TTC549 (cell line): ENCODE measurements at regions not wholly inside any gene's neighbourhood (a gene's known extent, or its start where the extent isn't known, plus 50 kb on each side); places are given as distances from the start of the nearest gene placed in this dataset.

ENCODE experiments used
- FAIRE-seq: peaks from 2 replicates; lab custom pipeline; 2012; peaks lifted over from hg19 to GRCh38; lab: Jason Lieb, UNC

GRCh38 chr6:139591075-139591865 lies 216.8 kb upstream of the CITED2 start:
- FAIRE-seq = no peak

GRCh38 chr6:139590206-139590605 lies 215.8 kb upstream of the CITED2 start:
- FAIRE-seq = no peak

GRCh38 chr6:139588734-139589593 lies 214.5 kb upstream of the CITED2 start:
- no peak for FAIRE-seq

- no peak for FAIRE-seq
These were observed 213.7 kb upstream of the CITED2 start for GRCh38 chr6:139588076-139588639.

- no peak for FAIRE-seq
These were observed 213.0 kb upstream of the CITED2 start for GRCh38 chr6:139587469-139587868.

- FAIRE-seq = no peak
These were observed 211.8 kb upstream of the CITED2 start for GRCh38 chr6:139586273-139586672.

- FAIRE-seq = no peak
These were observed 210.2 kb upstream of the CITED2 start for GRCh38 chr6:139584599-139584998.

- FAIRE-seq = no peak
These were observed 209.0 kb upstream of the CITED2 start for GRCh38 chr6:139583420-139583819.

GRCh38 chr6:139582956-139583355 lies 208.5 kb upstream of the CITED2 start:
- FAIRE-seq = no peak

- FAIRE-seq = no peak
These were observed 207.0 kb upstream of the CITED2 start for GRCh38 chr6:139581485-139581865.

- no peak for FAIRE-seq
These were observed 206.4 kb upstream of the CITED2 start for GRCh38 chr6:139580592-139581484.

- no peak for FAIRE-seq
These were observed 203.5 kb upstream of the CITED2 start for GRCh38 chr6:139577763-139578604.

GRCh38 chr6:139577124-139577762 lies 202.8 kb upstream of the CITED2 start:
- no peak for FAIRE-seq

- no peak for FAIRE-seq
These were observed 197.6 kb upstream of the CITED2 start for GRCh38 chr6:139572001-139572400.

- FAIRE-seq = no peak
These were observed 195.7 kb upstream of the CITED2 start for GRCh38 chr6:139570166-139570565.

GRCh38 chr6:139569566-139569965 lies 195.1 kb upstream of the CITED2 start:
- no peak for FAIRE-seq

- FAIRE-seq = no peak
These were observed 194.6 kb upstream of the CITED2 start for GRCh38 chr6:139568956-139569538.

- no peak for FAIRE-seq
These were observed 193.9 kb upstream of the CITED2 start for GRCh38 chr6:139568151-139568955.

GRCh38 chr6:139567095-139567494 lies 192.6 kb upstream of the CITED2 start:
- FAIRE-seq = no peak
